ENCODE measurements at regions not wholly inside any gene's neighbourhood (a gene's known extent, or its start where the extent isn't known, plus 50 kb on each side); places are given as distances from the start of the nearest gene placed in this dataset.
"Not testable (repeated sequence)": the region's sequence is repeated elsewhere in the genome, so short reads cannot be mapped to it uniquely, and the experiment has no call there.

GRCh38 chr7:3159445-3159844, 115.8 kb upstream of the CARD11 start:
- no peaks in the 10 kb centered on the region for H3K36me3 ChIP-seq (ENCODE audit: low read depth)
- DNase-seq (ENCODE audit: low spot score) (no peak), ATAC-seq (ENCODE audit: low read depth) (no peak)
- no peaks in the 10 kb centered on the region for H3K27me3 ChIP-seq (ENCODE audit: insufficient read depth, poor library complexity, severe bottlenecking)
- no peak for TF ChIP-seq CTCF (IDR thresholded peaks at IDR 0.05; ENCODE audit: poor library complexity, severe bottlenecking)
- no peaks in the 10 kb centered on the region for H3K9me3 ChIP-seq (ENCODE audit: severe bottlenecking)
- no peak overlapping the region for H3K27ac ChIP-seq (ENCODE audit: poor library complexity, severe bottlenecking)
- no peaks in the 10 kb centered on the region for H3K4me1 ChIP-seq (ENCODE audit: insufficient read depth, poor library complexity, severe bottlenecking)
- no peak overlapping the region for H3K4me3 ChIP-seq (ENCODE audit: severe bottlenecking)

GRCh38 chr7:3159926-3160325, 116.3 kb upstream of the CARD11 start:
- not testable (repeated sequence) for H3K9me3 ChIP-seq (ENCODE audit: severe bottlenecking); H3K4me3 ChIP-seq (ENCODE audit: severe bottlenecking); H3K27me3 ChIP-seq (ENCODE audit: insufficient read depth, poor library complexity, severe bottlenecking); DNase-seq (ENCODE audit: low spot score); H3K36me3 ChIP-seq (ENCODE audit: low read depth); H3K27ac ChIP-seq (ENCODE audit: poor library complexity, severe bottlenecking); H3K4me1 ChIP-seq (ENCODE audit: insufficient read depth, poor library complexity, severe bottlenecking); ATAC-seq (ENCODE audit: low read depth)

GRCh38 chr7:3162289-3162688, 118.6 kb upstream of the CARD11 start:
- no peaks in the 10 kb centered on the region for H3K36me3 ChIP-seq (ENCODE audit: low read depth)
- no peak overlapping the region for H3K4me3 ChIP-seq (ENCODE audit: severe bottlenecking)
- no peak overlapping the region for H3K27ac ChIP-seq (ENCODE audit: poor library complexity, severe bottlenecking)
- no peak for TF ChIP-seq CTCF (IDR thresholded peaks at IDR 0.05; ENCODE audit: poor library complexity, severe bottlenecking)
- DNase-seq (ENCODE audit: low spot score), result no peak
- no peak for ATAC-seq (ENCODE audit: low read depth)
- no peaks in the 10 kb centered on the region for H3K9me3 ChIP-seq (ENCODE audit: severe bottlenecking)
- H3K4me1 ChIP-seq (ENCODE audit: insufficient read depth, poor library complexity, severe bottlenecking), result no peaks in the 10 kb centered on the region
- H3K27me3 ChIP-seq (ENCODE audit: insufficient read depth, poor library complexity, severe bottlenecking), result no peaks in the 10 kb centered on the region

GRCh38 chr7:3162798-3163197, 119.1 kb upstream of the CARD11 start:
- H3K27ac ChIP-seq (ENCODE audit: poor library complexity, severe bottlenecking); H3K4me1 ChIP-seq (ENCODE audit: insufficient read depth, poor library complexity, severe bottlenecking); H3K27me3 ChIP-seq (ENCODE audit: insufficient read depth, poor library complexity, severe bottlenecking); ATAC-seq (ENCODE audit: low read depth); H3K9me3 ChIP-seq (ENCODE audit: severe bottlenecking); H3K36me3 ChIP-seq (ENCODE audit: low read depth); DNase-seq (ENCODE audit: low spot score); H3K4me3 ChIP-seq (ENCODE audit: severe bottlenecking): not testable (repeated sequence)

DNA sequence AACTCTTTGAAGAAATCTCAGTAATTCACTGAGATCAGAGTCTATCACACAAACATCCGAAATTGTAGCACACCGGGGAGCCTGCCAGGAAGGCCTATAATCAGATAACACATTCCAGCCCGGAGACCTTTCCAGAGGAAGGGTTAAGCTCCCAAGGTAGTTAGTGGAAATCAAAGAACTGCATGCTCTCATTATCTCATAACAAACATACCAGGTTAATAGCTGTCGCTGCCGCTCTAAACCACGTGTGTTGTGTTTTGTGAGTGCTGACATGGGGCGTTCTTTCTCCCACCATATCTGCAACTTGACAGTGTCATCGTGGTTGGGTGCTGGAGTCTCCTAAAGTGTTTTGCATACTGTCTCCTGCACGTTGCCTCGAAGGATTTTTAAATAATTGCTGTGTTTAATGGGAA, 120.7 kb upstream of the CARD11 start:
- ATAC-seq (ENCODE audit: low read depth), result no peak
- no peak overlapping the region for H3K4me3 ChIP-seq (ENCODE audit: severe bottlenecking)
- H3K27me3 ChIP-seq (ENCODE audit: insufficient read depth, poor library complexity, severe bottlenecking), result no peaks in the 10 kb centered on the region
- DNase-seq (ENCODE audit: low spot score), result no peak
- TF ChIP-seq CTCF (IDR thresholded peaks at IDR 0.05; ENCODE audit: poor library complexity, severe bottlenecking), result no peak
- H3K9me3 ChIP-seq (ENCODE audit: severe bottlenecking), result no peaks in the 10 kb centered on the region
- no peaks in the 10 kb centered on the region for H3K4me1 ChIP-seq (ENCODE audit: insufficient read depth, poor library complexity, severe bottlenecking)
- no peaks in the 10 kb centered on the region for H3K36me3 ChIP-seq (ENCODE audit: low read depth)
- no peak overlapping the region for H3K27ac ChIP-seq (ENCODE audit: poor library complexity, severe bottlenecking)

- no peaks in the 10 kb centered on the region for H3K27me3 ChIP-seq (ENCODE audit: insufficient read depth, poor library complexity, severe bottlenecking)
- DNase-seq (ENCODE audit: low spot score) (no peak), ATAC-seq (ENCODE audit: low read depth) (no peak)
- no peaks in the 10 kb centered on the region for H3K9me3 ChIP-seq (ENCODE audit: severe bottlenecking)
- no peaks in the 10 kb centered on the region for H3K4me1 ChIP-seq (ENCODE audit: insufficient read depth, poor library complexity, severe bottlenecking)
- no peak overlapping the region for H3K27ac ChIP-seq (ENCODE audit: poor library complexity, severe bottlenecking)
- no peaks in the 10 kb centered on the region for H3K36me3 ChIP-seq (ENCODE audit: low read depth)
- no peak overlapping the region for H3K4me3 ChIP-seq (ENCODE audit: severe bottlenecking)
- TF ChIP-seq CTCF (IDR thresholded peaks at IDR 0.05; ENCODE audit: poor library complexity, severe bottlenecking), result no peak
Measured at GRCh38 chr7:3165681-3166580, 122.3 kb upstream of the CARD11 start.
